Cardiac septum (tissue), 1 donor: ENCODE measurements at regions not wholly inside any gene's neighbourhood (a gene's known extent, or its start where the extent isn't known, plus 50 kb on each side); places are given as distances from the start of the nearest gene placed in this dataset.
"Not testable (repeated sequence)": the region's sequence is repeated elsewhere in the genome, so short reads cannot be mapped to it uniquely, and the experiment has no call there.

ENCODE experiments used
- DNase-seq: peaks from one replicate; pipeline ENCODE4 v3.0.0-alpha.2; 2020; ENCODE audit warnings: low spot score
- intact Hi-C: fragments of 100-400 bp; cut with DNase I; formaldehyde crosslinking; loops from one replicate; pipeline ENCODE4 v1.14.0; 2022
- donor health status: DM: no; HTN: no; CAD: no.

DNA sequence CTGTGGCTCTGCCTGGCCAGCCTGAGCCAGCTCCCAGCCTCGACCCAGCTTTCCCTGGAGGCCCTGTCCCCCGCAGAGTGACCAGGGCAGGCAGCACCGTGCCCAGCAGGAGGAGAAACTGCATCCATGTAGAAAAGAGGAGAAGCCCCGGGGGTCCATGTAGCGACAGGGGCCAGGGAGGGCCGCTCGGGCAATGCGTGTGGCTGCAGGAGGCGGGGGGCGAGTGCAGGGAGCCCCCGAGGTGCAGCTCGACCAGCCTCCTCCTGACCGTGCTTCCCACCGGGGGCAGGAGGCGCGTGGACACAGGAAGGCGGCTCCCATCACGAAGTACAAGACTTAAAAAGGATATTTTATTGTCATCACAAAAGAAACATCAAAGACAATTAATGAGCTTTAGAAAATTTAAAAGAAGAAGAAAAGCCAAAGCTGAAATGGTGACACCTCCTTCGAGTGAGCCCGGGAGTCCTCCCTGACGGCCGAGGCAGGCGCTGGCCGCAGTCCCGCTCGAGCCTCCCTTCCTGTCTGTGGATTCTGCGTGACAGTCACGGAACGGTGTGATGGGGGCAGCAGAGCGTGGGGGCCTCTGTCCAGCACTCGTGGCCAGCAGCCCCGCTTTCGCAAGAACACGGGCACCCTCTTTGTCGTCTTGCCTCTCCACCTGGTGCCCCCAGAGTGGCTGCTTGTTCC is 93.9 kb downstream of the TMEM121 start:
- DNase-seq, intact Hi-C loops: not testable (repeated sequence)

DNA sequence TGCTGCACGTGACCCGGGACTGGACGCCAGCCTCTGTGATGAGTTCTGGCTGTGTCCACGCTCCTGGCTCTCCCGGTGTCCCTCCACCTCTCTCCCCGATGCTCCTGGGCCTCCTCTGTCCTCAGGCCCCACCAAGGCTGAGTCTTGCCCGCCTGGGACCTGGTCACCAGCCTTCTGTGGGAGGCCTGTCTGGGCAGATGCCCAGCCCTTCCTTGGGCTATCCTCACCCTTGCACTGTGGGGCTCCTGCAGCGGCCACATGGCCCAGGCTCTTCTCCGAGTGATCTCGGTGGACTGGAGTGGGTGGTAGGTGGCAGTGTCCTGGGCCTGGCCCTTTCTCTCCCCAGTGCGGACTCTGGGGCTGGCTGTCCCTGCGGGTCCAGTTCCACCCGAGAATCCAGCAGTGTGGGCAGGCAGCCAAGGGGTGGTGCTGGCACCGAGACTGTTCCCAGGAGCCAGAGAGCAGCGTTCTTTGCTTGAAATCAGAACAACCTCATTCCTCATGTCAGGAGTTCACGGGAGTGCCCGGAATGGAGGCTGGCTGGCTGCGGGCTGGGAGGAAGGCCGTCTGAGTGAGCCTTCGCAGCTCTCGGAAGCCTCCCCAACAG is 94.6 kb downstream of the TMEM121 start:
- intact Hi-C loops, DNase-seq: not testable (repeated sequence)

DNA sequence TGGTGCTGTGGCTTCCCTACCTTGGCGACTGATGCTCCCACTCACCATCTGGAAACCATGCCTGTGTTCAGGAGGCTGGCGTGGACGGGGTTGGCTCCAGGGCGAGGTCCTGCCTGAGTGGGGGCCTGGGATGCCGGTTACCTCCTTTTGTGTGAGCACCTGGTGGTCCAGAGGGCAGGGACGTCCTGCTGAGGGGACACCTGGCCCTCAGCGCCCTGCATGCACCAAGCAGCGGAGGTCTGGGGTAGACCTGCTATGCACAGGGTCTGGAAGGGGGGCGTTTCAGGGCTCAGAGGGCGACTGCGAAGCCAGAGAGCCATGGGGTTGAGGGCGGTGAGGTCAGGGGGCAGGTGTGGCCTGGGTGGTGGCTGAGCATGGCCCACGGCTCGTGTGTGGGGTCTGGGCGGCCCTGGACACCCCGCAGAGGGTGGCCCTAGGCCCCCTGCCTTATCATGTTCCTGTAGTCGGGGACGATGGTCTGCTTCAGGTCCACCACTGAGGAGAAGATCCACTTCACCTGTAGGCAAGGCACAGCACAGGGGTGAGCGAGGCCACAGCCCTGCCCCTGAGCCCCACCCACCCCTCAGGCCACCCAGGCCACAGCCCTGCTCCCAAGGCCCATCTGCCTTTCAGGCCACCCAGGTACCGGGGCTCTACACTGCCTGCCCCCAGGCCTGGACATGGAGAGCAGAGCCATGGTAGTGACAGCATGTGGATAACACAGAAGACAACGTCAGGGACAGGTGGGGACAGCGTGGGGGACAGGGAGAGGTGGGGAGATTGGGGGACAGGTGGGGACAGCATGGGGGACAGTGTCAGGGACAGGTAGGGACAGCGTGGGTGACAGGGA is 95.3 kb downstream of the TMEM121 start:
- intact Hi-C loops, DNase-seq: not testable (repeated sequence)

DNA sequence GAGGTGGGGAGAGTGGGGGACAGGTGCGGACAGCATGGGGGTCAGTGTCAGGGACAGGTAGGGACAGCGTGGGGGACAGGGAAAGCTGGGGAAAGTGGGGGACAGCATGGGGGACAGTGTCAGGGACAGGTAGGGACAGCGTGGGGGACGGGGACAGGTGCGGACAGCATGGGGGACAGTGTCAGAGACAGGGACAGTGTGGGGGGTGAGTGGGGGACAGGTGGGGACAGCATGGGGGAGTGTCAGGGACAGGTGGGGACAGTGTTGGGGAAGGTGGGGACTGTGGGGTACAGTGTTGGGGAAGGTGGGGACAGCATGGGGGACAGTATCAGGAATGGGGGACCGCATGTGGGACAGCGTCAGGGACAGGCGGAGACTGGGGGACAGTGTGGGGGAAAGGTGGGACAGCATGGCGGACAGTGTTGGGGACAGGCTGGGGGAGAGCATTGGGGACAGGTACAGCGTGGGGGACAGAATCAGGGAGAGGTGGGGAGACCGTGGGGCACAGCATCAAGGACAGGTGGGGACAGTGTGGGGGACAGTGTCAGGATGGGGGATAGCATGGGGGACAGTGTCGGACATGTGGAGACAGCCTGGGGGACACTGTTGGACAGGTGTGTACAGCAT is 96.1 kb downstream of the TMEM121 start:
- no peak for DNase-seq
- intact Hi-C loops = no loop called here

DNA sequence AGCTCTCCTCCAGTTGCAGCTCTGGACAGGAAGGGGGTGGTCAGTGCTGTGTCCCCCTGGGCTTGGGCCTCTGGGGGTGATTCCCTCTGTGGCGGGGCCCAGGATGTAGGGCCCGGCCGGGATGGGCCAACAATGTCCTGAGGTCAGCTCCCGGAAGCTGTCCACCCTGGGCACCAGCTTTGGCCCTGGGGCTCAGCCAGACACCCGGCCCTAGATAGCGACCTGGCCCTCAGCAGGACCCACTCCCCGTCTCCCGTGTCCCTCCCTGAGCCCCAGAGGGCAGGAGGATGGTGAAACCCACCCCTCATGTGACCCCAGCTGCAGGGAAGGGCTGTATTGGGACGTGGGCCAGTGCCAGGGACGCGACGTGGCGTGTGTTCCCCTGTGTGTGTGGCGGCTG is 96.8 kb downstream of the TMEM121 start:
- intact Hi-C loops, DNase-seq: not testable (repeated sequence)

DNA sequence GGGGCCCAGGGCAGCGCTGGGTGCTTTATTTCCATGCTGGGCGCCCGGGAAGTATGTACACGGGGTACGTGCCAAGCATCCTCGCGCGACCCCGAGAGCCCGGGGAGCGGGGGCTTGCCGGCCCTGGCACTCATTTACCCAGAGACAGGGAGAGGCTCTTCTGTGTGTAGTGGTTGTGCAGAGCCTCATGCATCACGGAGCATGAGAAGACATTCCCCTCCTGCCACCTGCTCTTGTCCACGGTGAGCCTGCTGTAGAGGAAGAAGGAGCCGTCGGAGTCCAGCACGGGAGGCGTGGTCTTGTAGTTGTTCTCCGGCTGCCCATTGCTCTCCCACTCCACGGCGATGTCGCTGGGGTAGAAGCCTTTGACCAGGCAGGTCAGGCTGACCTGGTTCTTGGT is 98.0 kb downstream of the TMEM121 start:
- DNase-seq, intact Hi-C loops: not testable (repeated sequence)

DNA sequence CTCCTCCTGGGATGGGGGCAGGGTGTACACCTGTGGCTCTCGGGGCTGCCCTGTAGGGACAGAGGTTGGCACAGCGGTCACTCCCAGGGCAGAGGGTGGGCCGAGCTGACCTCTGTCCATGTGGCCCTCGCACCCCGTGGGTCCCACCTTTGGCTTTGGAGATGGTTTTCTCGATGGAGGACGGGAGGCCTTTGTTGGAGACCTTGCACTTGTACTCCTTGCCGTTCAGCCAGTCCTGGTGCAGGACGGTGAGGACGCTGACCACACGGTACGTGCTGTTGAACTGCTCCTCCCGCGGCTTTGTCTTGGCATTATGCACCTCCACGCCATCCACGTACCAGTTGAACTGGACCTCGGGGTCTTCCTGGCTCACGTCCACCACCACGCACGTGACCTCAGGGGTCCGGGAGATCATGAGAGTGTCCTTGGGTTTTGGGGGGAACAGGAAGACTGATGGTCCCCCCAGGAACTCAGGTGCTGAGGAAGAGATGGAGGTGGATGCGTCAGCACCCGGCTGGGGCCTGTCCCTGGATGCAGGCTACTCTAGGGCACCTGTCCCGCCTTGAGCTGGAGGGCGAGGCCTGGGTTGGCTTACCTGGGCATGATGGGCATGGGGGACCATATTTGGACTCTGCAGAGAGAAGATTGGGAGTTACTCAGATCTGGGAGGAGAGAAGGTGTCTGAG is 98.5 kb downstream of the TMEM121 start:
- DNase-seq = not testable (repeated sequence)

DNA sequence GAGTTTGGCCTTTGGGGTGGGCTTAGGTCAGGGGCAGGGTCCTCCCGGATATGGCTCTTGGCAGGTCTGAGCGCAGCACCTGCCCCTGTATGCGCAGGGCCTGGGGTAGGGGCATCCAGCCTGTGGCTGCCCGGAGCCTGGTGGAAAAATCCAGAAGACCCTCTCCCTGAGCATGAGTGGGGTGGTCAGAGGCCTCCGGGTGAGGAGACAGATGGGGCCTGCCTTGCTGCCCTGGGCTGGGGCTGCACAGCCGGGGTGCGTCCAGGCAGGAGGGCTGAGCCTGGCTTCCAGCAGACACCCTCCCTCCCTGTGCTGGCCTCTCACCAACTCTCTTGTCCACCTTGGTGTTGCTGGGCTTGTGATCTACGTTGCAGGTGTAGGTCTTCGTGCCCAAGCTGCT is 99.1 kb downstream of the TMEM121 start:
- DNase-seq, intact Hi-C loops: not testable (repeated sequence)

More for the DNA sequence above, 98.5 kb downstream of the TMEM121 start:
- intact Hi-C loops = not testable (repeated sequence)

DNA sequence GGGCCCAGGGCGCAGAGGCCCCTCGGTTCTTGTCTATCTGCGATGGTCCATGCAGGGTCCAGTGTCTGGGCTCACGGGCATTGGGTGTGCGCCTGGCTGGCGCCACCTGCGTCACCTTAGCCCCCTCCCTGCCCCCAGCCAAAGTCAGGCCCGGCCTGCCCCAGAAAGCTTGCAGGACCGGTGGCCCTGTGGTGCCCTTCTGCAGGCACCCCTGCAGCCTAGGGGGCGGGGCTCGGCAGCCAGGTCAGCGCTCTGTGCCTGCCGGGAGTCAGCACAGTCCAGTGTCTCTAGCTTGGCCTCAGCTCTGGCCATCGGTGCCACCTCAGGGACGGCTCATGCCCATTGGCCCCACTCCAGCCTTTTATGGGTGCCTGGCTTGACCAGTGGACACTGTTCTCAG is 99.7 kb downstream of the TMEM121 start:
- DNase-seq, intact Hi-C loops: not testable (repeated sequence)

DNA sequence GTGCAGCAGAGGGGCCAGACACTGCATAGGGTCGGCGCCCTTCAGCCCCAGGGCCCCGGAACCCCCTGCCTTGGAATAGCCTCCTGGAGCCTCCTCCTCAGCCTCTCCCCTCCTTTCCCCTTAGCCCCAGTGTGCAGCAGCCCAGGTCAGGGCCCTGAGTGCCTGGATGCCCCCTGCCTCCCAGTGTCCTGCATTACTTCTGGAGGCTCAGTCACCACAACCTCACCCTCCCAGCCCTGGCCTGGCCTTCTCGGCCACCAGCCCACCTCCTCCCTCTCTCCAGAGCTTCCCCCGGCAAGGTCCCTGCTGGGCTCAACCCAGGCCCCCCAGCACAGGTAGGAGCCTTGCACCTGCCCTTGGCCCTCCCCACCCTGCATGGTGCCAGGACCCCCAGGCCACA is 100.3 kb downstream of the TMEM121 start:
- intact Hi-C loops, DNase-seq: not testable (repeated sequence)

DNA sequence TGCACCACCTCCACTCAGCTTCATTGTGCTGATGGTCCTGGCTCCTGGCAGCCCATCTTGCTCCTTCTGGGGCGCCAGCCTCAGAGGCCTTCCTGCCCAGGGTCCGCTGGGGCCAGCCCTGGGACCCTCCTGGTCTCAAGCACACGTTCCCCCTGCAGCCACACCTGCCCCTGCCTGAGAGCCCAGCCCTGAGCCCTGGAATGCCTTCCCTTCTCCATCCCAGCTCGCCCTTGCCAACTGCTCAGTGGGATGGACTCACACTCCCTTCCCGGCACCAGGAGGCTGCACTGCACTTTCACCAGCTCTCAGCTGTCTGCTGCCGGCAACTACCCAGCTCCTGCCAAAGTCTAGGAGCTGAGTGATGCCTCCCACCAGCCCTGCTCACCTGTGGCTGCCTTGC is 100.9 kb downstream of the TMEM121 start:
- intact Hi-C loops, DNase-seq: not testable (repeated sequence)

DNA sequence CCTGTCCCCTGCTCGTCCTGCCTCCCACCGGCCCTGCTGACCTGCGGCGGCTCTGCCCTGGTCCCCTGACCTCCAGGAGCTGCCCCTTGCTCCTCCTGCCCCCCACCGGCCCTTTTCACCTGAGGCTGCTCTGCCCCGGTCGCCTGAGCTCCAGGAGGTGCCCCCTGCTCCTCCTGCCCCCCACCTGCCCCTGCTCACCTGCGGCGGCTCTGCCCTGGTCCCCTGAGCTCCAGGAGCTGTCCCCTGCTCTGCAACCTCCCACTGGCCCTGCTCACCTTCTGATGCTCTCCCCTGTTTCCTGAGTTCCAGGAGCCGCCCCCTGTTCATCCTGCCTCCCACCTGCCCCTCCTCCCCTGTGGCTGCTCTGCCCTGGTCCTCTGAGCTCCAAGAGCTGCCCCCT is 101.3 kb downstream of the TMEM121 start:
- no peak for DNase-seq
- intact Hi-C loops = no loop called here

DNA sequence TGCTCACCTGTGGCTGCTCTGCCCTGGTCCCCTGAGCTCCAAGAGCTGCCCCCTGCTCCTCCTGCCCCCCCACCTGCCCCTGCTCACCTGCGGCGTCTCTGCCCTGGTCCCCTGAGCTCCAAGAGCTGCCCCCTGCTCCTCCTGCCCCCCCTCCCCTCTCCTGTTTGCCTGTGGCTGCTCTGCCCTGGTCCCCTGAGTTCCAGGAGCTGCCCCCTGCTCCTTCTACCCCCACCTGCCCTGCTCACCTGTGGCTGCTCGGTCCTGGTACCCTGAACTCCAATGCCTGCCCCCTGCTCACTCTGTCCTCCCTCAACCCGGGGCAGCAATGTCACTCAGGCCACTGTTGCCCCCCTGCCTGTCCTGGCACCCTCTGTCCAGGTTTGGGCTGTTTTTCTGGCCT is 101.7 kb downstream of the TMEM121 start:
- intact Hi-C loops, DNase-seq: not testable (repeated sequence)

DNA sequence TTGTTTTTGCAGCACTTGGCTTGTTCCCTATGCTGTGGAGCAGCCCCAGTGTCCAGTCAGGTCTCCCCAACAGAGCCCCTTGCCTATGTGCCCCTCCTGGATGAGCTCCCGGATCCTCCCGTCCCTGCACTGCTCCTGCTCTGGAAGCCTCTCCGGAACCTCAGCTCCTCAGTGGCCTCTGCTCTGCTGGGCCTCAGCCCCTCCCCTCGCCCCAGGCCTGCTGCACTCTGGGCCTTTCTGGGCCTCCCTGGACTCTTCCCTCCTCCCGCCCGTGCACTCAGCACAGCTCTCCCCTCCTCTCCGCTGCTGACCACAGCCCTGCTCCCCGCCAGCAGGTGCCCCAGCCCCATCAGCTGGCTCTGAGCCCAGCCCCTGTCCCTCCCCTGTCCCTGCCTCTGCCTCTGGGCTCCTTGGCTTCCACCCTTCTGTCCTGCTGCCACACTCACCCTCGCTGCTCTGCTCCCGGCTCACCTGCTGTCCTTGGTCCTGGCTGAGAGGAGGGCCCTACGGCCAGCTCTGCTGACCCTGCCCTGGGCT is 102.2 kb downstream of the TMEM121 start:
- DNase-seq, intact Hi-C loops: not testable (repeated sequence)

DNA sequence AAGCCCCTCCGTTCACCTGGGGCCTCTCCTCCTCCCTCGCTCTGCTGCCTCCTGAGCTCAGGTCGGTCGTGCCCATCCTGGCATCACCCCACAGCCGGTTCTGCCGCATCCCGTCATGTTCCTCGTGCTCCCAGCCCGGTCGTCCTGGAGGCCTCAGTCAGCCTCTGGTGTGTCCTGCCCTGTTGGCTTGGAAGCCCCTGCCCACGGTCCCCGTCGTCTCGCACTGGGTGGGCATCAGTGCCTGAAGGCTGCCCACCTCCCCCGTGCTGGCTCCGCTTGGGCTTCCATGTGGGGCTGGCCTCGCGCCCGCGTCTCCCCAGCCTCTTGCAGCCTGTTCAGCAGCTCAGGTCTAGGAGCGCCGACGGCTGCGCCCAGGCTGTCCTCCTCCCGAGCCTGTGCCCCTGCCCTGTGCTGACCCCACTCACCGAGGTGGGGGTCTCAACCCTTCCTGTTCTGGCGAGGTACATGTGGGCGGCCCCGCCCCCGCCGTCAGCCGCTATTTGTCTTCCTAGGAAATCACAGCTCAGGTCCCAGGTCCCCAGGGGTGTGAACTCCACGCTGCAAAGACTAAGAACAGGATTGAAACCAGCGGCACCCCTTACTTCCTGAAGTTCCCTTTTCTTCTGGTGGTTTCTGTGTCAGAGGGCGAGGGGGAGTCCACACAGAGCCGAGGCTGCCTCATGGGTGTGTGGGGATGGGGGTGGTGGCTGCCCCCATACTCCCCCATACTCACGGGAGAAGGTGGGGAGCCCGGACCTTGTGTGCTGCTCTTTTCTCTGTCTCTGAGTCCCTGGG is 102.9 kb downstream of the TMEM121 start:
- intact Hi-C loops, DNase-seq: not testable (repeated sequence)

DNA sequence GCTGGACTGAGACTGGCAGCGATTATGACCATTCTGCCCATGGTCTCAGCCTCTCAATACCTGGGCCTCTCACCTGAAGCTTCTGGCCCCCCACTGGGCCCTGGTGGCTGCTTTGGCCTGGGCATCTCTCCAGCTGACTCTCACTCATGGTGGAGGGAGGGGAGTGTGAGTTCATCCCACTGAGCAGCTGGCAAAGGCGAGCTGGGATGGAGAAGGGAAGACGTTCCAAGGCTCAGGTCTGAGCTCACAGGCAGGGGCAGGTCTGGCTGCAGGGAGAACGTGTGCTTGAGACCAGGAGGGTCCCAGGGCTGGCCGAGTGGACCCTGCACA is 103.5 kb downstream of the TMEM121 start:
- intact Hi-C loops = no loop called here

DNA sequence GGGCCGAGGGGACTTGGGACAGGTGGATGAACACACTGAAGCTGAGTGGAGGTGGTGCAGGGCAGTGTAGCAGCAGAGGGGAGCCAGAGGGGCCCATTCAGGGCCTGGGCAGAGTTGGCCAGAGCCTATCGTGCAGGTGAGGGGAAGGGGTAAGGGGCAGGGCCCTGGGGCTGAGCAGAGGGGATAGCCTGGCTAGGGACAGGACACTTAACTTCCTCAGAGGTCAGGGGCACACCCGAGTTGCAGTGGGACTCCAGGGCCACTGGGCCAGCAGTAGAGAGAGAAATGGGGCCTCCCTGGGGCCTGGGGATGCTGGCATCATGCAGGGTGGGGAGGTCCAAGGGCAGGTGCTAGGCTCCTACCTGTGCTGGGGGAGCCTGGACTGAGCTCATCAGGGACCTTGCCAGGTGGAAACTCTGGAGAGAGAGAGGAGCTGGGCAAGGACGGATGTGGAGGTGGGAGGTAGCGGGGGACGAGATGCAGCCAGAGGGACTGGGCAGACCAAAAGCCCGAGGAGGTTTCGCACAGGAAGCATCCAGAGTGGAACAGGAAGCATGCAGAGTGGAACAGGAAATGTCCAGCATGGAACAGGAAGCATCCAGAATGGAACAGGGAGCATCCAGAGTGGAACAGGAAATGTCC is 104.0 kb downstream of the TMEM121 start:
- intact Hi-C loops, DNase-seq: not testable (repeated sequence)

More for the DNA sequence above, 103.5 kb downstream of the TMEM121 start:
- DNase-seq = no peak
